ENCODE measurements at regions not wholly inside any gene's neighbourhood (a gene's known extent, or its start where the extent isn't known, plus 50 kb on each side); places are given as distances from the start of the nearest gene placed in this dataset.

- no peaks in the 10 kb centered on the region for H3K79me2 ChIP-seq (ENCODE audit: insufficient read depth, low read length)
- H3K36me3 ChIP-seq (ENCODE audit: insufficient read depth, low read length): no peaks in the 10 kb centered on the region
- H3K9me2 ChIP-seq (ENCODE audit: low read depth, low read length): no peaks in the 10 kb centered on the region
- H3K4me2 ChIP-seq (ENCODE audit: low read length): no peak overlapping the region
- no peaks in the 10 kb centered on the region for H4K20me1 ChIP-seq (ENCODE audit: insufficient read depth, low read length)
- no peak for TF ChIP-seq CTCF (IDR thresholded peaks at IDR 0.05; ENCODE audit: low read length)
- no peak for TF ChIP-seq EZH2 (IDR thresholded peaks at IDR 0.05; ENCODE audit: borderline replicate concordance, low read length)
- H2AFZ ChIP-seq (ENCODE audit: low read length): no peak overlapping the region
- H3K9me3 ChIP-seq (ENCODE audit: low read length): no peaks in the 10 kb centered on the region
- H3K9ac ChIP-seq (ENCODE audit: low read length): no peak overlapping the region
- H3K4me1 ChIP-seq (ENCODE audit: insufficient read depth, low read length, severe bottlenecking): no peaks in the 10 kb centered on the region
- no peaks in the 10 kb centered on the region for H3K27me3 ChIP-seq (ENCODE audit: insufficient read depth, low read length)
- H3K27ac ChIP-seq (ENCODE audit: low read depth, low read length, poor library complexity, severe bottlenecking): no peak overlapping the region
- H3F3A ChIP-seq (ENCODE audit: insufficient read depth, low read length): no peaks in the 10 kb centered on the region
- H3K4me3 ChIP-seq (ENCODE audit: low read depth, low read length, poor library complexity, severe bottlenecking): no peak overlapping the region
Measured at GRCh38 chr18:47321815-47322214, 70.4 kb upstream of the SKOR2 start.

- TF ChIP-seq CTCF (IDR thresholded peaks at IDR 0.05; ENCODE audit: low read length) (no peak), EZH2 (IDR thresholded peaks at IDR 0.05; ENCODE audit: borderline replicate concordance, low read length) (no peak)
Measured at GRCh38 chr18:47317824-47318508, 66.5 kb upstream of the SKOR2 start.

GRCh38 chr18:47316924-47317323, 65.5 kb upstream of the SKOR2 start:
- Histone ChIP-seq H3K27ac (ENCODE audit: low read depth, low read length, poor library complexity, severe bottlenecking) (no peak overlapping the region), H3K4me1 (ENCODE audit: insufficient read depth, low read length, severe bottlenecking) (no peaks in the 10 kb centered on the region), H3K79me2 (ENCODE audit: insufficient read depth, low read length) (no peaks in the 10 kb centered on the region), H4K20me1 (ENCODE audit: insufficient read depth, low read length) (no peaks in the 10 kb centered on the region), H3K9me2 (ENCODE audit: low read depth, low read length) (no peaks in the 10 kb centered on the region), H3K4me2 (ENCODE audit: low read length) (no peak overlapping the region), H3K27me3 (ENCODE audit: insufficient read depth, low read length) (no peaks in the 10 kb centered on the region), H3K36me3 (ENCODE audit: insufficient read depth, low read length) (no peaks in the 10 kb centered on the region), H2AFZ (ENCODE audit: low read length) (no peak overlapping the region), H3F3A (ENCODE audit: insufficient read depth, low read length) (no peaks in the 10 kb centered on the region), H3K4me3 (ENCODE audit: low read depth, low read length, poor library complexity, severe bottlenecking) (no peak overlapping the region), H3K9me3 (ENCODE audit: low read length) (no peaks in the 10 kb centered on the region), H3K9ac (ENCODE audit: low read length) (no peak overlapping the region)
- TF ChIP-seq CTCF (IDR thresholded peaks at IDR 0.05; ENCODE audit: low read length) (no peak), EZH2 (IDR thresholded peaks at IDR 0.05; ENCODE audit: borderline replicate concordance, low read length) (no peak)

More at GRCh38 chr18:47317824-47318508, 66.5 kb upstream of the SKOR2 start:
- H3K27me3 ChIP-seq (ENCODE audit: insufficient read depth, low read length): no peaks in the 10 kb centered on the region
- H3K36me3 ChIP-seq (ENCODE audit: insufficient read depth, low read length): no peaks in the 10 kb centered on the region
- H3K4me2 ChIP-seq (ENCODE audit: low read length): no peak overlapping the region
- H3K4me1 ChIP-seq (ENCODE audit: insufficient read depth, low read length, severe bottlenecking): no peaks in the 10 kb centered on the region
- no peaks in the 10 kb centered on the region for H3K79me2 ChIP-seq (ENCODE audit: insufficient read depth, low read length)
- H3K9me2 ChIP-seq (ENCODE audit: low read depth, low read length): no peaks in the 10 kb centered on the region
- H3K9ac ChIP-seq (ENCODE audit: low read length): no peak overlapping the region
- no peaks in the 10 kb centered on the region for H3K9me3 ChIP-seq (ENCODE audit: low read length)
- no peaks in the 10 kb centered on the region for H3F3A ChIP-seq (ENCODE audit: insufficient read depth, low read length)
- H3K4me3 ChIP-seq (ENCODE audit: low read depth, low read length, poor library complexity, severe bottlenecking): no peak overlapping the region
- H4K20me1 ChIP-seq (ENCODE audit: insufficient read depth, low read length): no peaks in the 10 kb centered on the region
- H2AFZ ChIP-seq (ENCODE audit: low read length): no peak overlapping the region
- no peak overlapping the region for H3K27ac ChIP-seq (ENCODE audit: low read depth, low read length, poor library complexity, severe bottlenecking)

Measured in OCI-LY1 (cell line).